NCI-H82 treated with DMSO at 0.1 percent for 48 hours (cell line): ENCODE measurements at regions not wholly inside any gene's neighbourhood (a gene's known extent, or its start where the extent isn't known, plus 50 kb on each side); places are given as distances from the start of the nearest gene placed in this dataset.
"Not testable (repeated sequence)": the region's sequence is repeated elsewhere in the genome, so short reads cannot be mapped to it uniquely, and the experiment has no call there.

Experiments
- DNase-seq: peaks from one replicate; lab custom pipeline; 2025; ENCODE audit not compliant: unreplicated experiment; lab: John Stamatoyannopoulos, UW

GRCh38 chr13:58958097-58958496, 1205.6 kb downstream of the DIAPH3 start:
- DNase-seq: not testable (repeated sequence)

DNA sequence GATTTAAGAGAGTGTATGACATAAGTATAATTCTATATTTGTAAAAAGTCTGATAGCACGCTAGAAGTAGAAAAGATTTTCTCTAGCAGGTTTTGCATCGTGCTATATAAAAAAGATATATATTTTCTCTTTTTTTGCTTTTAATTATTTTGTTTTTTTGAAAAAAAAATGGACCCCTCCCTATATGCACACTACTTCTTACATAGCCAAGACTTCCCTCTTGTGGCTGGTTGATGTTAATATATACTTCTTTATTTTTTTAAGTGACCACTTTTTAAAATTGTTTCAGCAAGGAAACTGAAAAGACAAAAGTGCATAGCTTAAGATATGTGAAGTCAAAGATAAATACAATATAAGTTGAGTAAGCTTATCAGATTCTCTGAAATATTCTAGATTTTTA, 1202.8 kb downstream of the DIAPH3 start:
- DNase-seq: peak; percentile 22

DNA sequence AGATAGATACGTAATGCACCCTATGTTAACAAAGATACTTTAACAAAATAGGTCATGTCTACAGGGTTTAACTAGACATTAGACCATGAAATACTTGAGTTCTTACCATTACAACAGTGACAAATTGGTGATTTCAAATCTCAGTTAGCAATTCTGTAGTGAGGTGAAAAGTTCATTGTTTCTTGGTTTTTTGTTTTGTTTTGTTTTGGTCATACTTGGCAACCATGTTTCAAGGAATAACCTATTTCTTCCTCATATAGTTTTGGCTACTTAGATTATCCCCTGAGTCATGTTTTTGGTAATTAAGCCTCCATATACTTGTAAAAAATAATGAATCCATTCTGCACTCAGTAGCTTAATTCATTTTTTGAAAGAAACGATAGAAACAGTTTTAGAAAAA, 1200.4 kb downstream of the DIAPH3 start:
- no peak for DNase-seq

- no peak for DNase-seq
These were observed 1199.7 kb downstream of the DIAPH3 start for GRCh38 chr13:58964048-58964447.

DNA sequence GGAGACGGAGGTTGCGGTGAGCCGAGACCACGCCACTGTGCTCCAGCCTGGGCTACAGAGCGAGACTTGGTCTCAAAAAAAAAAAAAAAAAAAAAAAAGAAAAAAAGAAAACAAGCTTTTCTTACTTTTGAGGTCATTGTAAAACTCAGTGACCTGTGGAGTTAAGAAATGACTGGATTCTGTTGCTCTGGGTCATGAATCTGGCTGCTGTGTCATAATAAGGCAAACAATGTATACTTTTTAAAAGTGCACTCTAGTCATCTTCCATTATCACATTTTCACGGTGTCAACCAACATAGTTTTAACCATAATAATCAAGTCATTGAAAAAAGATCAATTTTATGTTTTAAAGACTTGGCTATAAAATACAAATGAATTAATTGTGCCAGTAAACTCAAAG, 1186.6 kb downstream of the DIAPH3 start:
- no peak for DNase-seq

- no peak for DNase-seq
These were observed 1185.4 kb downstream of the DIAPH3 start for GRCh38 chr13:58978331-58978730.

- DNase-seq: no peak
These were observed 1183.9 kb downstream of the DIAPH3 start for GRCh38 chr13:58979851-58980250.

DNA sequence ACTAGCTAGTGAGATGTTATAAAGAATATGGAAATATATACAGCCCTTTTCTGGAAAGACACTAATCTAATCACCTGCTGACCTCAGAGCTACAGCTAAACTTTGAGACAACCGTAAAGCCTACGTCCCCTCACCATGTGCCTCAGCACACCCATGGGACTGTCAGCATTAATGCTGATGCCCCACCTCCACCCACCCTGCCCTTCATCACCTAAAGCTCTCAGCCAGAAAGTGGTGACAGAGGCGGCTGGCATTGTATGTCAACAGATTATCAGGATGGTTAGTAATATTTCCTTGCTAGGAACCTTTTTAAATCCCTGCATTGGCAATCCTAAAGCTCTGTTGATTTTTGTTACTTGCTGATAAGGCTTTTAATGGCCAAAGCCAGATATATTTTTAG, 1177.9 kb downstream of the DIAPH3 start:
- no peak for DNase-seq

DNA sequence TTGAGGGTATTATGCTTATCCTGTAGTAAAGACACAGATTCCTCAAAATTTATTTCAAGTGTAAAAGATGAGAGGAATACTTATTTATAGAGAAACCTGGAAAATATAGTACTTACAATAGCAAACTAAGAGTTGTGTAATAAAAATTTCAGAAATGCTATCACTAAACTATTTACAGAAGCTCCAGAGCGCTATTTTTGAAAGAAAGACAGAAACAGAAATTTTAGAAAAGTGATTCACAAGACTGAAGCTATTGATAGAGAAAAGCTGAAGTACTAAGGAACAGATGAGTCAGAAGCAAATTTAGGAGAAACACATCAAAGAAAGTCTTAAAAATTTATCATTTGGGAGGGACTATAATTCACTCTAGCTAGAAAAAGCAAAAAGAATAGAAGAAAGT, 1174.2 kb downstream of the DIAPH3 start:
- no peak for DNase-seq

DNA sequence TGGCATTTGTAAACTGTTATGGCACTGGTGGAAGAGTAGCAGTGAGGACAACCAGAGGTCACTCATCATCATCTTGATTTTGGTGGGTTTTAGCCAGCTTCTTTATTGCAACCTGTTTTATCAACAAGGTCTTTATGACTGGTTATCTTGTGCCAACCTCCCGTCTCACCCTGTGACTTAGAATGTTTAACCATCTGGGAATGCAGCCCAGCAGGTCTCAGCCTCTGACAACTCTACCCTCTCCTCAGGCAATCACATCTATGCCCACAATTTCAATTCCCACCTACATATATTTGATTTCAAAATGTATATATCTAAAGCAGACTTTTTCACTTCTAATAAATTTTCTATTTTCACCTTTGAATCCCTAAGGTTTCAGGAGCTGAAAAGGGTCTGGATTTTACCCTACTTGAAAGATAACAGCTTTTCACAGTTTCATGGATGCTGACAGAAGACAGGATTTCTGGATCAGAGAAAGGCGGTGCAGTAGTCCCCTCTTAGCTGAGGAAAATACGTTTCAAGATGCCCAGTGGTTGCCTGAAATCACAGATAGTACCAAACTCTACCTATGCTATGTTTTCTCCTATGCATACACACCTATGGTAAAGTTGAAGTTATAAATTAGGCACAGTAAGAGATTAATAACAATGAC, 1171.8 kb downstream of the DIAPH3 start:
- no peak for DNase-seq

DNA sequence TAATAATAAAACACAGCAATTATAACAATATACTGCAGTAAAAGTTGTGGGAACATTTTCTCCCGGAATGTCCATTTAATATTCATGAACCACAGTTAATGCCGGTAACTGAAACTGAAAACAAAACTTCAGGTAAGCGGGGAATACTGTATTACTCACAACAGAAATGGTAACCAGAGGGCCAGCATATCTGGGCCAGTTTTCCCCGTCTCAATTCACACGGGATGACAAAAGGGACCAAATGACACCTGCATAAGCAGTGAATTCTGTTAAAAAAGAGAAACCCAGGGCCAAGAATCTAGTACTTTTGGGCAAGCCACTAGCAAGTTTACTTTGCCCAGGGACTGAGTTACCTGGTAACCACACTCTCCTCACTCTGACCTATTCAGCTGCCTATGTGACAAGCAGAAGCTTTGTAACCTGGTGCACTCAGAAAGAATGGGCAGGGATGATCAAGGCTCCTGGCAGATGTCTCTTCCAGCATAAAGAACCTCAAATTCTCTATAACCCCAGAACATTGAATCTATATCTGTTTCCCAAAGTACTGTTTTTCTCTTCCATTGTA, 1171.2 kb downstream of the DIAPH3 start:
- no peak for DNase-seq

DNA sequence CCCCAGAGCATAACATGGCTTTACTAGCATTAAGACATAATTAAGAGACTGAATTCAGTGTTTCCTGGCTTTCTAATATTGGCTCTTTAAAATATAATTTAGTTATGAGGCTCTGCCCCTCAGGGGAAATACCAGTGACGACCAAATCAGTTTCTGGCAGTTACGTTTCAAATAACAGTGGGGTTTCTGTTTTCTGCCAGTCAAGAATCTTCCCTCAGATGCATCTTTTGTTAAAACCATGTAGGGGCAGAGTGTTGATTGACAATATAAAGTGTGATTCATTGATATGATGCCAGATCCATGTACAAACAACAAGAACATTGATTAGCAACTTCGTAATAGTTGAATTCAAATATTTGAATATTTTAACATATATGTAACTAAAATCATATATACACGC, 1169.7 kb downstream of the DIAPH3 start:
- DNase-seq: no peak

- DNase-seq: no peak
These were observed 1169.0 kb downstream of the DIAPH3 start for GRCh38 chr13:58994777-58995176.

- DNase-seq: no peak
These were observed 1165.0 kb downstream of the DIAPH3 start for GRCh38 chr13:58998716-58999115.

- no peak for DNase-seq
These were observed 1163.9 kb downstream of the DIAPH3 start for GRCh38 chr13:58999851-59000250.

- DNase-seq: peak; percentile 29
These were observed 1163.0 kb downstream of the DIAPH3 start for GRCh38 chr13:59000770-59001169.

DNA sequence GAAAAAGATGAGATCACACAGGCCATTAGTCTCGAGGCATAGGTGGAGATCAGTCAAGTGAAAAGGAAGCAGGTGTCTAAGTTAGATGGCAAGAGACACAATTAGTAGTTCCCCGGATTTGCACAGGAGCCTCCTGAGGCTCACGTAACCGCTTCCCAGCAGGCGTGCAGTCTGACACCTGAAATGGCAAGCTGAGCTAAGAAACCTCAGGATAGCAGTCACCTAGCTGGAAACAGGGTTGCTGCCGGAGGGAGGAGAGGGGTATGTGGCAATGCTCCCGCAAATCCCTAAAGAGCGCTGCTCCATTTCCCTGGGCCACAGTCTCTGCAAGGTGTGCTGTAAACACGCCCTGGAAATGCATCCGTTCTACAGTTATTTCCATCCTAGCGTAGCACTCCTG, 1151.0 kb downstream of the DIAPH3 start:
- DNase-seq: no peak

DNA sequence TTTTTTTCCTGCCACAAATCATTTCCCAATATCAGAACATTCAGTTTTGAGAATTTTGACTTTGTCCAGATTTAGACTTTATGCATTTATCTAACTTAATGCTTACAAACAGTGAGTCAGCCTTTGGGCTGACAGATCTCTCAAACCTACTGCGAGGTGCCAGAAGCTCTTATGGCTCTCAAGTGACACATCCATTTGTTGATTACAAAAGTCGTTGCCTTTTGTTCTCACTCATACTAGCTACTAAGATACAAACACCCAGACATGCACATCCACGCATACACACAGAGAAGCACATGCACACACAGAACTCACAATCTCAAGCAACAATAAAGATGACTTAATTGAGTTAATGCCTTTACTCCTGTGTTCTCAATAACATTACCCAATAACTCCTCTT, 1147.5 kb downstream of the DIAPH3 start:
- no peak for DNase-seq

DNA sequence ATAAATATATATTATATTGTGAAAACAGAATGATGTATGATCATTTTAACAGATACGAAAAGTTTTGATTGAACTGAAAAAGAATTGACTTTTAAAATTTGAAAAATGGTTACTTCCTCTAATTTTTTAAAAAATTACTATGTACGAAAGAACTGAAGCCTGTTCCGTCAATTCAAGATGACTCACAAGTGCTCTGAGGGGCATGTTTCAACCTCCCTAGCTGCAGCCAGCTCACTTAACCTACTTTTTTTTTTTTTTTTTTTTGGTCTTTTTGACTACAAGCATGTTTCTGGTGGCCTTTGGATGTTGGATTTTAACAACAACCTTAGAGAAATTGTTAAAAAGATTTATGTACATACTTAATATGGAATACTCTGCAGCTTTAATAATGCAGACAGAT, 1139.3 kb downstream of the DIAPH3 start:
- DNase-seq: no peak

GRCh38 chr13:59034198-59034597, 1129.5 kb downstream of the DIAPH3 start:
- DNase-seq: no peak

DNA sequence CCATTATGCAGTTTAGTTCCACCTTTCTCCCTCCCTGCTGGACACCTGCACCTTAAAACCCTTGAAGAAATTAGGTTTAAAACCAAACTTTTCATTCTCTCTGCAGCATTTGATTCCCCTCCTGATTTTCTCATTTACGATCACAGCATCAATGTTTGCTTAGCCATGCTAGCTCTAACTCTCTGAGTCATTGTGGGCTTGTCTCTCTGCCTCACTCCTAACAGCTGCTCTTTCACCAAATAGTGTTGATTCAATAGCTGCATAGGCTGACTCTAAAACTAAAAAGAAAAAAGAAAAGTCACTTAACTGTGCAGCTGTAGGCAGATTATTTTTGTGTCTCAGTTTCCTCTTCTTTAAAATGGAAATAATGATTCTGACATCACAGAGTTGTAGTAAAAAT, 1124.9 kb downstream of the DIAPH3 start:
- no peak for DNase-seq

DNA sequence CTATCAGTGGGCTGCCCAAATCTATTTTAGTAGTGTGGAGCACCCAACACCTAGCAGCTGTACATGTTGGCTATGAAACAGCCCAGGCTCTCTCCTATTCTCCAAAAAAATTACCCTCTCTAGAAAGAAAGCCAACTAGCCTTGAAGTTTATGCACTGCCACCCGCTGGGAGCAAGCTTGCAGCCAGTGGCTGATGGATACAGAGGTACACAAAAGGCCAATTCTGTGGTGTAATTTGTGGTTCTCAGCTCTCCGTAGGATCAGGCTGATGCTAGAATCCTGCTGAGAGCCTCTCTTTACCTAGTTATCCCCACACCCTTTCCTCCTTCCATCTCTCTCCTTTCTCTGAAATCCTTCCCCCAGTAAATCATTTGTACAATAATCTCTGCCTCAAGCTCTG, 1120.7 kb downstream of the DIAPH3 start:
- DNase-seq: no peak

DNA sequence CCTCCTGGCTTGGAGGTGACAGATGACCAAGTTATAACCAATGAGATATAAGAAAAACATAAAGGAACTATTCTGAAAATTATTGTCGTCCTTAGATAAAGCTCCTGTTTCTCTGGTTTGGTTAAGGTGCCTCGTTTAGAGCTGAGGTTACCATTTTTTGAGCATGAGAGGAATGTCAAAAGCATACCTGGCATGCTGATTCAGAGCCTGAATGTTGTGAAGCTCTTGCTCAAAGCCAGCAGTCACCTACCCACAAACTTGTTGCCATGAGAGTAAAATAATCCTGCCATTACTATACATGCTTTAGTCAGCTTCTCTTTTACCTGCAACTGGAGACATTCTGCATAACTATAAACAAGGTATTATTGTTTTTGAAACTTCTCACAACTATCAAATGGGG, 1116.2 kb downstream of the DIAPH3 start:
- DNase-seq: no peak
